ENCODE measurements at regions not wholly inside any gene's neighbourhood (a gene's known extent, or its start where the extent isn't known, plus 50 kb on each side); places are given as distances from the start of the nearest gene placed in this dataset.

GRCh38 chr21:45592208-45592619 is 50.0 kb upstream of the SLC19A1 start:
- Histone ChIP-seq H3K9ac (ENCODE audit: low read length) (no peak overlapping the region), H3K27me3 (ENCODE audit: low read length) (no peaks in the 10 kb centered on the region), H3K4me3 (ENCODE audit: insufficient read depth, low read length, poor library complexity, severe bottlenecking) (no peak overlapping the region), H3K36me3 (ENCODE audit: low read length) (no peaks in the 10 kb centered on the region), H3K9me2 (replicated peaks; ENCODE audit: insufficient read depth, low read length) (no peaks in the 10 kb centered on the region), H3K4me2 (ENCODE audit: low read depth, low read length, poor library complexity, severe bottlenecking) (no peak overlapping the region), H3K9me3 (ENCODE audit: insufficient read depth, low read length) (no peaks in the 10 kb centered on the region), H2AFZ (ENCODE audit: low read depth, low read length, severe bottlenecking) (no peak overlapping the region), H3F3A (ENCODE audit: insufficient read depth) (no peaks in the 10 kb centered on the region), H3K79me2 (ENCODE audit: insufficient read depth, low read length) (no peaks in the 10 kb centered on the region), H4K20me1 (ENCODE audit: low read depth, low read length) (no peaks in the 10 kb centered on the region), H3K27ac (ENCODE audit: low read depth, low read length) (no peak overlapping the region)
- TF ChIP-seq CTCF (IDR thresholded peaks at IDR 0.05; ENCODE audit: insufficient read depth, low read length, poor library complexity, severe bottlenecking) (no peak), EZH2phosphoT487 (conservative IDR thresholded peaks at IDR 0.05; ENCODE audit: low read length) (no peak)

- no peaks in the 10 kb centered on the region for H3K36me3 ChIP-seq (ENCODE audit: low read length)
- H3K79me2 ChIP-seq (ENCODE audit: insufficient read depth, low read length) = no peaks in the 10 kb centered on the region
- TF ChIP-seq CTCF (IDR thresholded peaks at IDR 0.05; ENCODE audit: insufficient read depth, low read length, poor library complexity, severe bottlenecking) (no peak), EZH2phosphoT487 (conservative IDR thresholded peaks at IDR 0.05; ENCODE audit: low read length) (no peak)
- H2AFZ ChIP-seq (ENCODE audit: low read depth, low read length, severe bottlenecking) = no peak overlapping the region
- no peak overlapping the region for H3K9ac ChIP-seq (ENCODE audit: low read length)
- H3K9me2 ChIP-seq (replicated peaks; ENCODE audit: insufficient read depth, low read length) = no peaks in the 10 kb centered on the region
- H4K20me1 ChIP-seq (ENCODE audit: low read depth, low read length) = no peaks in the 10 kb centered on the region
- no peaks in the 10 kb centered on the region for H3F3A ChIP-seq (ENCODE audit: insufficient read depth)
- no peak overlapping the region for H3K27ac ChIP-seq (ENCODE audit: low read depth, low read length)
- no peak overlapping the region for H3K4me3 ChIP-seq (ENCODE audit: insufficient read depth, low read length, poor library complexity, severe bottlenecking)
- no peaks in the 10 kb centered on the region for H3K9me3 ChIP-seq (ENCODE audit: insufficient read depth, low read length)
- no peak overlapping the region for H3K4me2 ChIP-seq (ENCODE audit: low read depth, low read length, poor library complexity, severe bottlenecking)
- H3K27me3 ChIP-seq (ENCODE audit: low read length) = no peaks in the 10 kb centered on the region
These were observed 50.4 kb upstream of the SLC19A1 start for GRCh38 chr21:45592626-45593134.

- no peak overlapping the region for H3K27ac ChIP-seq (ENCODE audit: low read depth, low read length)
- no peaks in the 10 kb centered on the region for H3K9me2 ChIP-seq (replicated peaks; ENCODE audit: insufficient read depth, low read length)
- no peaks in the 10 kb centered on the region for H3F3A ChIP-seq (ENCODE audit: insufficient read depth)
- no peak overlapping the region for H3K9ac ChIP-seq (ENCODE audit: low read length)
- H4K20me1 ChIP-seq (ENCODE audit: low read depth, low read length) = no peaks in the 10 kb centered on the region
- no peaks in the 10 kb centered on the region for H3K27me3 ChIP-seq (ENCODE audit: low read length)
- TF ChIP-seq EZH2phosphoT487 (conservative IDR thresholded peaks at IDR 0.05; ENCODE audit: low read length) (no peak), CTCF (IDR thresholded peaks at IDR 0.05; ENCODE audit: insufficient read depth, low read length, poor library complexity, severe bottlenecking) (no peak)
- H3K4me3 ChIP-seq (ENCODE audit: insufficient read depth, low read length, poor library complexity, severe bottlenecking) = no peak overlapping the region
- H3K4me2 ChIP-seq (ENCODE audit: low read depth, low read length, poor library complexity, severe bottlenecking) = peak overlapping the region; percentile 28
- H3K9me3 ChIP-seq (ENCODE audit: insufficient read depth, low read length) = no peaks in the 10 kb centered on the region
- no peaks in the 10 kb centered on the region for H3K36me3 ChIP-seq (ENCODE audit: low read length)
- H3K79me2 ChIP-seq (ENCODE audit: insufficient read depth, low read length) = no peaks in the 10 kb centered on the region
- H2AFZ ChIP-seq (ENCODE audit: low read depth, low read length, severe bottlenecking) = no peak overlapping the region
These were observed 50.1 kb upstream of the PCBP3 start for GRCh38 chr21:45593162-45594022.

Data from SU-DHL-6 (cell line).